Transverse colon (tissue), 4 donors: ENCODE measurements at regions not wholly inside any gene's neighbourhood (a gene's known extent, or its start where the extent isn't known, plus 50 kb on each side); places are given as distances from the start of the nearest gene placed in this dataset.

Experiments
- DNase-seq: peaks from one replicate; pipeline ENCODE4 v3.0.0-alpha.2; 2019
- H3K27ac ChIP-seq, 4 donors: fragments of 200-600 bp; sonication (generic); 2 replicates each; pipeline ENCODE4 v1.5.1; 2016 to 2018; ENCODE audit warnings: inconsistent platforms in 4 of 4
- H3K27me3 ChIP-seq: fragments of 200-600 bp; sonication (generic); 2 replicates; pipeline ENCODE4 v1.5.1; 2017; ENCODE audit warnings: inconsistent platforms
- H3K36me3 ChIP-seq, 4 donors: fragments of 200-600 bp; sonication (generic); 2 replicates each; pipeline ENCODE4 v1.5.1; 2017 to 2019; ENCODE audit warnings: inconsistent platforms in 4 of 4
- H3K4me1 ChIP-seq, 4 donors: fragments of 200-600 bp; sonication (generic); 2 replicates each; pipeline ENCODE4 v1.5.1; 2017 to 2020; ENCODE audit warnings: inconsistent platforms in 4 of 4
- H3K4me3 ChIP-seq, 4 donors: fragments of 200-600 bp; sonication (generic); 1 replicate in 1 of 4; 2 replicates in 3 of 4; pipeline versions ENCODE4 v1.5.1 to v1.6.1; 2017 to 2019; ENCODE audit warnings: inconsistent platforms in 4 of 4
- H3K9me3 ChIP-seq, 2 donors: fragments of 200-600 bp; sonication (generic); 2 replicates each; pipeline ENCODE4 v1.5.1; 2017 to 2019; ENCODE audit warnings: inconsistent platforms in 2 of 2
- CTCF ChIP-seq, 5 experiments: fragments of 200-600 bp in 3 of 5; fragments of 450-650 bp in 2 of 5; sonication (generic) in 3 of 5; IDR thresholded peaks; 1 replicate in 2 of 5; 2 replicates in 3 of 5; pipeline ENCODE4 v1.5.1; 2016 to 2017; ENCODE audit warnings: antibody characterized with exemption in 5 of 5, inconsistent platforms in 3 of 5, mild to moderate bottlenecking in 2 of 5, moderate library complexity in 1 of 5
- EP300 ChIP-seq: sonication (generic); formaldehyde crosslinking; IDR thresholded peaks from one replicate; pipeline ENCODE4 v1.6.1; 2017; ENCODE audit warnings: antibody characterized with exemption, low read depth
- POLR2A ChIP-seq: fragments of 450-650 bp; IDR thresholded peaks from one replicate; pipeline ENCODE4 v1.6.1; 2016; ENCODE audit warnings: antibody characterized with exemption, mild to moderate bottlenecking, moderate library complexity
- POLR2AphosphoS5 ChIP-seq, 3 donors: sonication (generic); formaldehyde crosslinking; IDR thresholded peaks; one replicate each; pipeline ENCODE4 v1.6.1; 2016; ENCODE audit warnings: antibody characterized with exemption in 3 of 3
- WGBS, 2 donors: methylation state at CpG; one replicate each; pipeline ENCODE4 v1.1.5; 2018; ENCODE audit warnings: low coverage in 1 of 2; 5-methylcytosine and 5-hydroxymethylcytosine counted together
- in situ Hi-C, 4 donors: fragments of 200-750 bp; cut with MboI; loops; one replicate each; pipeline versions ENCODE4 v1.15.0 to v1.15.1; 2017; ENCODE audit warnings: low sequenced_read_pairs in 3 of 4, low pct_ligation_motif_present in 1 of 4, low pct_unique_long_range_greater_than_20kb in 1 of 4
- intact Hi-C: fragments of 100-400 bp; cut with DNase I; formaldehyde crosslinking; loops from one replicate; pipeline ENCODE4 v1.15.1; 2023; ENCODE audit warnings: low total_unique reads

GRCh38 chrX:93332329-93332728 is 341.0 kb downstream of the NAP1L3 start:
- H3K27ac ChIP-seq, result no peak overlapping the region

GRCh38 chrX:93322110-93322509 is 351.3 kb downstream of the NAP1L3 start:
- Histone ChIP-seq H3K4me1 (no peaks in the 10 kb centered on the region), H3K36me3 (no peaks in the 10 kb centered on the region), H3K9me3 (no peaks in the 10 kb centered on the region), H3K27me3 (no peaks in the 10 kb centered on the region), H3K27ac (no peak overlapping the region), H3K4me3 (no peak overlapping the region)
- in situ Hi-C loops (no loop called here), intact Hi-C loops (no loop called here)
- DNase-seq, result no peak
- TF ChIP-seq POLR2AphosphoS5 (IDR thresholded peaks at IDR 0.05) (no peak), CTCF (IDR thresholded peaks at IDR 0.05) (no peak), POLR2A (no peak), EP300 (no peak)
- 90% methylated on average over 3 of the region's 3 CpGs; no CpG with 5 or more reads in 1 of the 2 donors for WGBS, 2 donors

More at GRCh38 chrX:93332329-93332728, 341.0 kb downstream of the NAP1L3 start:
- Histone ChIP-seq H3K9me3 (no peaks in the 10 kb centered on the region), H3K4me3 (no peak overlapping the region), H3K4me1 (no peaks in the 10 kb centered on the region), H3K27me3 (no peaks in the 10 kb centered on the region), H3K36me3 (no peaks in the 10 kb centered on the region)
- 17 to 32% methylated on average over 1 to 2 of the region's 2 CpGs for WGBS, 2 donors
- no peak for DNase-seq
- in situ Hi-C loops (no loop called here), intact Hi-C loops (no loop called here)
- TF ChIP-seq EP300 (no peak), POLR2AphosphoS5 (IDR thresholded peaks at IDR 0.05) (no peak), POLR2A (no peak), CTCF (IDR thresholded peaks at IDR 0.05) (no peak)

GRCh38 chrX:93319609-93320008 is 353.8 kb downstream of the NAP1L3 start:
- intact Hi-C loops, result no loop called here
- Histone ChIP-seq H3K36me3 (no peaks in the 10 kb centered on the region), H3K27ac (no peak overlapping the region), H3K27me3 (no peaks in the 10 kb centered on the region), H3K4me1 (no peaks in the 10 kb centered on the region), H3K4me3 (no peak overlapping the region), H3K9me3 (no peaks in the 10 kb centered on the region)
- in situ Hi-C loops, result no loop called here
- no peak for DNase-seq
- 65% methylated on average over 5 of the region's 5 CpGs; no CpG with 5 or more reads in 1 of the 2 donors for WGBS, 2 donors
- TF ChIP-seq POLR2AphosphoS5 (IDR thresholded peaks at IDR 0.05) (no peak), EP300 (no peak), POLR2A (no peak), CTCF (IDR thresholded peaks at IDR 0.05) (no peak)
